ENCODE measurements at regions not wholly inside any gene's neighbourhood (a gene's known extent, or its start where the extent isn't known, plus 50 kb on each side); places are given as distances from the start of the nearest gene placed in this dataset.

GRCh38 chr7:17493446-17493845, 195.0 kb downstream of the AHR start:
- TF ChIP-seq POLR2A (IDR thresholded peaks at IDR 0.05) (no peak), POLR2AphosphoS5 (IDR thresholded peaks at IDR 0.05) (no peak), CTCF (IDR thresholded peaks at IDR 0.05) (no peak)
- no peaks in the 10 kb centered on the region for H3K27me3 ChIP-seq
- H3K9me3 ChIP-seq, result no peaks in the 10 kb centered on the region
- H3K4me3 ChIP-seq, result no peak overlapping the region
- H3K4me1 ChIP-seq, result no peaks in the 10 kb centered on the region
- H3K36me3 ChIP-seq, result no peaks in the 10 kb centered on the region
- intact Hi-C loops (cut with DNase I; ENCODE audit: low total_unique reads), result no loop called here
- no peak for DNase-seq (ENCODE audit: low spot score in 2 of 2)
- no peak overlapping the region for H3K27ac ChIP-seq

GRCh38 chr7:17495655-17496394, 197.4 kb downstream of the AHR start:
- DNase-seq (ENCODE audit: low spot score in 2 of 2), result no peak
- Histone ChIP-seq H3K36me3 (no peaks in the 10 kb centered on the region), H3K4me3 (no peak overlapping the region), H3K27ac (no peak overlapping the region), H3K27me3 (no peaks in the 10 kb centered on the region), H3K4me1 (no peaks in the 10 kb centered on the region), H3K9me3 (no peaks in the 10 kb centered on the region)
- TF ChIP-seq POLR2AphosphoS5 (IDR thresholded peaks at IDR 0.05), result no peak
- TF ChIP-seq CTCF (IDR thresholded peaks at IDR 0.05), result no peak
- no peak for TF ChIP-seq POLR2A (IDR thresholded peaks at IDR 0.05)
- intact Hi-C loops (cut with DNase I; ENCODE audit: low total_unique reads), result no loop called here

GRCh38 chr7:17497136-17497535, 198.7 kb downstream of the AHR start:
- H3K27me3 ChIP-seq, result no peaks in the 10 kb centered on the region
- no peaks in the 10 kb centered on the region for H3K4me1 ChIP-seq
- TF ChIP-seq POLR2AphosphoS5 (IDR thresholded peaks at IDR 0.05) (no peak), CTCF (IDR thresholded peaks at IDR 0.05) (no peak), POLR2A (IDR thresholded peaks at IDR 0.05) (no peak)
- no peaks in the 10 kb centered on the region for H3K9me3 ChIP-seq
- H3K36me3 ChIP-seq, result no peaks in the 10 kb centered on the region
- H3K4me3 ChIP-seq, result no peak overlapping the region
- intact Hi-C loops (cut with DNase I; ENCODE audit: low total_unique reads), result no loop called here
- H3K27ac ChIP-seq, result no peak overlapping the region
- no peak for DNase-seq (ENCODE audit: low spot score in 2 of 2)

DNA sequence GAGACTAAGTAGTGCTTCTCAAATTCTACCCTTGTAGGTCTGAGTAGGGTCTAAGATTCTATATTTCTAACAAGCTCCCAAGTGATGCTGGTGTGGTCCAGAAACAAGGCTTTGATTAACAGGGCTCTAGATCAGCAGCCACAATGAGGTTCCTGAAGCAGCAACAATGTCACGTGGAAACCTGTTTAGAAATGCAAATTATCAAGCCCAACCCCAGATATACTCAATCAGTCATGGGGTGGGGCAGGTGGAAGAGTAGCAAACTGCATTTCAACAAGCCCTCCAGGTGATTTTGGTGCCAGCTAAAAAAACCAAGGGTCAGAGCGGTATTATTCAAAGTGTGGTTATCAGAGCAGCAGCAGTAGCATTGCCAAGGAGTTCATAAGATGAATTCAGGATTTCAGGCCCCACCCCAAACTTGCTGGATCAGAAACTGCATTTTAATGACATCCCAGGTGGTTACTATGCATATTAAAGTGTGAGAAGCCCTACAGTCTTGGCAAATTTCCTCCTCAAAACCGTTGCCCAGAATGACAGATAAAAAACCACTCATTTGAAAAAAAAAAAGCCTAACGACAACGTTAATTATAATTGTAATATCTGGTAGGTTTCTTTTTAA, 199.2 kb downstream of the AHR start:
- Histone ChIP-seq H3K27me3 (no peaks in the 10 kb centered on the region), H3K27ac (no peak overlapping the region), H3K4me1 (no peaks in the 10 kb centered on the region), H3K4me3 (no peak overlapping the region), H3K36me3 (no peaks in the 10 kb centered on the region), H3K9me3 (no peaks in the 10 kb centered on the region)
- DNase-seq (ENCODE audit: low spot score in 2 of 2), result no peak
- TF ChIP-seq POLR2A (IDR thresholded peaks at IDR 0.05) (no peak), CTCF (IDR thresholded peaks at IDR 0.05) (no peak), POLR2AphosphoS5 (IDR thresholded peaks at IDR 0.05) (no peak)
- intact Hi-C loops (cut with DNase I; ENCODE audit: low total_unique reads), result no loop called here

DNA sequence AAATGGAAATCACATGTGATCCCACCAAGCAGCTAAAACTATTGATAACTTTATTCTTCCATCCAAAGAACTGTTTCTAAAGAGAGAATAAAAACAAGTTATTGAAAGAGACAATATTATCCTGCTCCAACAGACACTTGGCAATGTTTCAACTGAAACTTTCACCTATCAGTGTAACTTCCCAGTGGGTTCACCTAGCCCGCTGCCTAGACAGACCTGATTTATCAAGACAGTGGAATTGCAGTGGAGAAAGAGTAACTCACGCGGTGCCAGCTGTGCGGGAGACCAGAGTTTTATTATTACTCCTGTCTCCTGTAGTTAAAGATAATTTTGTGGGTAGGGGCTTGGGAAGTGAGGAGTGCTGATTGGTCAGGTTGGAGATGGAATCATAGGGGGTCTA, 199.8 kb downstream of the AHR start:
- no peaks in the 10 kb centered on the region for H3K36me3 ChIP-seq
- no peaks in the 10 kb centered on the region for H3K4me1 ChIP-seq
- no peak overlapping the region for H3K27ac ChIP-seq
- no peaks in the 10 kb centered on the region for H3K9me3 ChIP-seq
- no peak overlapping the region for H3K4me3 ChIP-seq
- TF ChIP-seq CTCF (IDR thresholded peaks at IDR 0.05), result no peak
- intact Hi-C loops (cut with DNase I; ENCODE audit: low total_unique reads), result no loop called here
- H3K27me3 ChIP-seq, result no peaks in the 10 kb centered on the region
- no peak for DNase-seq (ENCODE audit: low spot score in 2 of 2)

All from breast epithelium (tissue), 4 donors.